ENCODE measurements at regions not wholly inside any gene's neighbourhood (a gene's known extent, or its start where the extent isn't known, plus 50 kb on each side); places are given as distances from the start of the nearest gene placed in this dataset.
"Not testable (repeated sequence)": the region's sequence is repeated elsewhere in the genome, so short reads cannot be mapped to it uniquely, and the experiment has no call there.

DNA sequence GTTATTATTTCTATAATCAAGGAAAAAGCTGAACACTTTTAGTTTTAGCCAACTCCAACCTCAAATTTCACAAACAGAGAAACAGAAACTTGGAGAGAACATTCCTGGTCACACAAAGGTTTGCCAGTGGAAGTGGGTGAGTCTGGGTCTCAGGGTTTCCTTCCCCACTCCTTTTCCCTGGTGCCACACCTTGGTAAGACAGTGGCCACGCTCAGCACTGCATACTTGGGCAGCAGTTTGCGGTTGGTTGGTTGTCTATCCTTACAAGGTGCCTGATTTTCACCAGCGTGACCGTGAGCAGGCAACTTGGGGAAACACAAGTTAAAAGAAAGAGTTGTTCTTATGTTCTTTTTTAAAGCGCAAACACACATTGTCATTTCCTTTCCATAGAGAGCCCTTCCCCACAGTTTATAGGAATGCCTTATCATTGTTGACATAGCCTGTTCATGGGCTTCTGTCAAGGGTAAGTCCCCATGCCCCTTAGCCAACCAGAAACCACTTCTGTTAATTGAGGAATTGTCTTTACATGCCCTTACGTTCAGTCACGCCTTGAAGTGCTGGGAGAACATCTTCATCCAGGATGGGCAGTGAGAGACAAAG is 82.2 kb downstream of the RIN2 start:
- no peaks in the 10 kb centered on the region for H3K27me3 ChIP-seq (ENCODE audit: control insufficient read depth, insufficient read depth, low read length)
- H3K4me3 ChIP-seq (ENCODE audit: low read length): no peak overlapping the region
- no peaks in the 10 kb centered on the region for H3K27me3 Mint-ChIP-seq (ENCODE audit: low read depth in 2 of 2)
- no peaks in the 10 kb centered on the region for H3K36me3 Mint-ChIP-seq
- 32% methylated on average over 7 of the region's 7 CpGs for WGBS (ENCODE audit: insufficient coverage)
- DNase-seq (no peak), ATAC-seq (no peak)
- H3K36me3 ChIP-seq (ENCODE audit: control insufficient read depth, insufficient read depth, low read length): no peaks in the 10 kb centered on the region
- H3K27ac Mint-ChIP-seq: no peak overlapping the region
- H3K27ac ChIP-seq (ENCODE audit: low read length): no peak overlapping the region
- H3K9me3 Mint-ChIP-seq: no peaks in the 10 kb centered on the region
- no peaks in the 10 kb centered on the region for H3K4me1 ChIP-seq (ENCODE audit: control insufficient read depth, insufficient read depth, low read length)
- intact Hi-C loops (cut with micrococcal nuclease): no loop called here
- H3K4me1 Mint-ChIP-seq: no peaks in the 10 kb centered on the region
- no peak overlapping the region for H3K4me3 Mint-ChIP-seq
- no peaks in the 10 kb centered on the region for H3K9me3 ChIP-seq (ENCODE audit: control insufficient read depth, insufficient read depth, low read length)
- TF ChIP-seq, protein P1, sequence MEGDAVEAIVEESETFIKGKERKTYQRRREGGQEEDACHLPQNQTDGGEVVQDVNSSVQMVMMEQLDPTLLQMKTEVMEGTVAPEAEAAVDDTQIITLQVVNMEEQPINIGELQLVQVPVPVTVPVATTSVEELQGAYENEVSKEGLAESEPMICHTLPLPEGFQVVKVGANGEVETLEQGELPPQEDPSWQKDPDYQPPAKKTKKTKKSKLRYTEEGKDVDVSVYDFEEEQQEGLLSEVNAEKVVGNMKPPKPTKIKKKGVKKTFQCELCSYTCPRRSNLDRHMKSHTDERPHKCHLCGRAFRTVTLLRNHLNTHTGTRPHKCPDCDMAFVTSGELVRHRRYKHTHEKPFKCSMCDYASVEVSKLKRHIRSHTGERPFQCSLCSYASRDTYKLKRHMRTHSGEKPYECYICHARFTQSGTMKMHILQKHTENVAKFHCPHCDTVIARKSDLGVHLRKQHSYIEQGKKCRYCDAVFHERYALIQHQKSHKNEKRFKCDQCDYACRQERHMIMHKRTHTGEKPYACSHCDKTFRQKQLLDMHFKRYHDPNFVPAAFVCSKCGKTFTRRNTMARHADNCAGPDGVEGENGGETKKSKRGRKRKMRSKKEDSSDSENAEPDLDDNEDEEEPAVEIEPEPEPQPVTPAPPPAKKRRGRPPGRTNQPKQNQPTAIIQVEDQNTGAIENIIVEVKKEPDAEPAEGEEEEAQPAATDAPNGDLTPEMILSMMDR (IDR thresholded peaks at IDR 0.05): no peak

DNA sequence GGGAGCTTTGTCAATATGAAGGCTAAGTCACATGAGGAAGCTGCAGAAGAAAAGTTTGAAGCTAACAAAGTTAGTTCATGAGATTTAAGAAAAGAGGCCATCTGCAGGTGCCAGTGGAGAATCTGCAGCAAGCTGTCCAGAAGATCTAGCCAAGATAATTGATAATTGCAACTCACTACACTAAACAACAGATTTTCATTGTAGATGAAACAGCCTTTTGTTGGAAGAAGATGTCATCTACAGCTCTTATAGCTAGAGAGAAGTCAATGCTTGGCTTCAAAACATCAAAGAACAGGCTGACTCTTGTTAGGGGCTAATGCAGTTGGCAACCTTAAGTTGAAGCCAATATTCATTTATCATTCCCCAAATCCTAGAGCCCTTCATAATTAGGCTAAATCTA is 83.7 kb downstream of the RIN2 start:
- Mint-ChIP-seq H3K4me1 (no peaks in the 10 kb centered on the region), H3K9me3 (no peaks in the 10 kb centered on the region), H3K27me3 (ENCODE audit: low read depth in 2 of 2) (peaks cover 0 to 9% of the 10 kb centered on the region in 2 donors), H3K4me3 (no peak overlapping the region), H3K27ac (no peak overlapping the region), H3K36me3 (no peaks in the 10 kb centered on the region)
- Histone ChIP-seq H3K4me1 (ENCODE audit: control insufficient read depth, insufficient read depth, low read length) (no peaks in the 10 kb centered on the region), H3K9me3 (ENCODE audit: control insufficient read depth, insufficient read depth, low read length) (no peaks in the 10 kb centered on the region), H3K27ac (ENCODE audit: low read length) (no peak overlapping the region), H3K4me3 (ENCODE audit: low read length) (no peak overlapping the region), H3K27me3 (ENCODE audit: control insufficient read depth, insufficient read depth, low read length) (peaks cover under 1% of the 10 kb centered on the region), H3K36me3 (ENCODE audit: control insufficient read depth, insufficient read depth, low read length) (no peaks in the 10 kb centered on the region)
- ATAC-seq: no peak
- intact Hi-C loops (cut with micrococcal nuclease): no loop called here
- TF ChIP-seq, protein P1 (IDR thresholded peaks at IDR 0.05): no peak
- no peak for DNase-seq

DNA sequence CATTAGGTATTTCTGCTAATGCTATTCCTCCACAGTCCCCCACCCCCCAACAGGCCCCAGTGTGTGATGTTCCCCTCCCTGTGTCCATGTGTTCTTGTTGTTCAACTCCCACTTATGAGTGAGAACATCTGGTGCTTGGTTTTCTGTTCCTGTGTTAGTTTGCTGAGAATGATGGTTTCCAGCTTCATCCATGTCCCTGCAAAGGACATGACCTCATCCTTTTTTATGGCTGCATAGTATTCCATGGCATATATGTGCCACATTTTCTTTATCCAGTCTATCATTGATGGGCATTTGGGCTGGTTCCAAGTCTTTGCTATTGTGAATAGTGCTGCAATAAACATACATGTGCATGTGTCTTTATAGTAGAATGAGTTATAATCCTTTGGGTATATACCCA is 86.8 kb downstream of the RIN2 start:
- H3K4me3 ChIP-seq (ENCODE audit: low read length); H3K36me3 ChIP-seq (ENCODE audit: control insufficient read depth, insufficient read depth, low read length); DNase-seq; H3K9me3 ChIP-seq (ENCODE audit: control insufficient read depth, insufficient read depth, low read length); H3K4me1 Mint-ChIP-seq; intact Hi-C loops (cut with micrococcal nuclease); H3K4me1 ChIP-seq (ENCODE audit: control insufficient read depth, insufficient read depth, low read length); H3K4me3 Mint-ChIP-seq; H3K9me3 Mint-ChIP-seq; H3K27ac ChIP-seq (ENCODE audit: low read length); H3K27me3 ChIP-seq (ENCODE audit: control insufficient read depth, insufficient read depth, low read length); H3K36me3 Mint-ChIP-seq; ATAC-seq; H3K27ac Mint-ChIP-seq: not testable (repeated sequence)
- H3K27me3 Mint-ChIP-seq (ENCODE audit: low read depth in 2 of 2): peaks cover 0 to 13% of the 10 kb centered on the region in 2 donors

DNA sequence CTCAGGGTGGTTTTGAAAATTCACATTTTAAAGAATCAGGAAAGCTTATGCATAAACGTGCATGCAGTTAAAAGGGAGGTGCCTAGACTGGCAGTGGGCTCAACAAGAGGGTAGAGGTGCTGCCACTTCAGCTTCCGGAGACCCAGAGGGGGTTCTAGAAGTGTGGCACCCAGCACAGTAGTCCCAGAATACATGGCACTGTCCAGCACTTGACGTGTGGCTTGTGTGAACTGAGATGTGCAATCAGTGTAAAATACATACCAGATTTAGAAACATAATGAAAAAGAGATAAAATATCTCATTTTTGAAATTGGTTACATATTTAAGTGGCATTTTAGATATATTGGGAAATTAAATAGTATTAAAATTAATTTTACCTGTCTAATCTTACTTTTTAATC is 89.3 kb downstream of the RIN2 start:
- 70% methylated on average over 2 of the region's 3 CpGs for WGBS (ENCODE audit: insufficient coverage)
- Mint-ChIP-seq H3K4me1 (no peaks in the 10 kb centered on the region), H3K27ac (no peak overlapping the region), H3K36me3 (no peaks in the 10 kb centered on the region), H3K9me3 (no peaks in the 10 kb centered on the region), H3K4me3 (no peak overlapping the region), H3K27me3 (ENCODE audit: low read depth in 2 of 2) (peaks cover 0 to 15% of the 10 kb centered on the region in 2 donors)
- Histone ChIP-seq H3K4me3 (ENCODE audit: low read length) (no peak overlapping the region), H3K27ac (ENCODE audit: low read length) (no peak overlapping the region), H3K27me3 (ENCODE audit: control insufficient read depth, insufficient read depth, low read length) (peaks cover 3% of the 10 kb centered on the region), H3K9me3 (ENCODE audit: control insufficient read depth, insufficient read depth, low read length) (no peaks in the 10 kb centered on the region), H3K4me1 (ENCODE audit: control insufficient read depth, insufficient read depth, low read length) (peaks cover 15% of the 10 kb centered on the region), H3K36me3 (ENCODE audit: control insufficient read depth, insufficient read depth, low read length) (no peaks in the 10 kb centered on the region)
- TF ChIP-seq, protein P1 (IDR thresholded peaks at IDR 0.05): no peak
- DNase-seq (no peak), ATAC-seq (no peak)
- intact Hi-C loops (cut with micrococcal nuclease): no loop called here

Measured in natural killer cell (primary cell).